ENCODE measurements at regions not wholly inside any gene's neighbourhood (a gene's known extent, or its start where the extent isn't known, plus 50 kb on each side); places are given as distances from the start of the nearest gene placed in this dataset.
"Not testable (repeated sequence)": the region's sequence is repeated elsewhere in the genome, so short reads cannot be mapped to it uniquely, and the experiment has no call there.

DNA sequence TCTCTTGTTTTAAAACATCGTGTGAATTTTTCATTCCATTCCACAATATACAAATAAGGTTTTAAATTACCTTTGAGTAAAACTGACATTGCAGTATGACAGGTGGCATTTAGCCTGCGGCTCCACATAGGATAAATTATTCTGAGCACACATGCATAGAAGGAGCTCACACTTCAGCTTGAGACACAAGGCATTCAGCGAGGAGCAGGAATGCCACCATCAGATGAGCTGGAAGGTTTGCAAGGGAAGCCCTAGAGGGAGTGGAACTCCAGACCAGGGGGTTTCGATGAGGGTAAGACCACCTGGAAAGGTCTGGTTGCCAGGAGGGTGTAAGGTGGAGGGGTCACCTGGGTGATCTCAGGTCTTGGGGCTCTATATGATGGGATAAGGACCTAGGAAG lies 259.0 kb upstream of the ADRA1B start:
- DNase-seq, result no peak

DNA sequence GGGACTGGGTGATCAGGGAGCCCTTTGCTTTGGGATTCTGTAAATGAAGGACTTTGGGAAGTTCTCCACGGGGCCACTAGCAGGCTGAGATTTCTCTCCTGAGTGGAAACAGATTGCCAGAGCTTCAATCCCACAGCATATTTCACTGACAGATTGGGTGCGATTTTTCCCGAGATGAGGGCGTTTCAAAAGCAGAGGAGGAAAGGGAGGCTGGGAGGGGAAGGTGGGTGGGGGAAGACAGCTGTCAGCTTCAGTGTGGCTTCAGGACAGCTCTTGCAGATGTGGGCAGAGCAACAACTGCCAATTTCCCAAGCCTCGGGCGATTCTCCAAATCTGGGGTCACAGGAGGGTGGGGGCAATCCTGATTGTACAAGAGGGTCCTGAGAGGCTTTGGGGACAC lies 258.5 kb upstream of the ADRA1B start:
- no peak for DNase-seq

DNA sequence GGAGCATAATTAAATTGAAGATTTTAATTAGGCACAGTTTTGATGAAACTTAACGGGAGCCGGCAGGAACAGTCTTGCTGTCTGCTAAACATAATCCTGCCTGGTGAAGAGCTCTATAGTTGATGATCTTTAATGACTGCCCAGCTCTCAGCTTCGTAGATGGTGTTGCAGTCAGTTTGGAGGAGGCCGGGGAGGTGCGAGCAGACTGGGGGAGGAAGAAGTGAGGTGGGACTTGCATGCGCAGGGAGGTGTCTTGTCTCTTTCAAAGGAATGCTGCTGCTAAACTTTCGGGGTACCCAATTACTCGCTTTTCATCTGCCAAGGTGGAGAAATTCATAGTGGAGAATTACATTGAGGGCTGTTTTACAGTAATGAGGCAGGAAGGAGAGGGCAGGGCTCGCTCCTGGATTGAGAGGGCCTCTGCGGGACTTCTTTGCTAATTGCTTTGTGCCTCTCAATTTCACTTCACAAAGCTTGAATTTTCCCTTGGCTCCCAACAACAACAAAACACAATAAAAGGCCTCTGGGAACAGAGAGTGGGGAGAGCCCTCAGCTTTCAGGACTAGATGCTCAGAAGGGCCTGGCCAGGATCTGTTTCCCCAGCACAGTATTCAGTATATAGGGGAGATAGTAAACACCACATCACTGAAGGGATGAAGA lies 257.9 kb upstream of the ADRA1B start:
- no peak for DNase-seq

DNA sequence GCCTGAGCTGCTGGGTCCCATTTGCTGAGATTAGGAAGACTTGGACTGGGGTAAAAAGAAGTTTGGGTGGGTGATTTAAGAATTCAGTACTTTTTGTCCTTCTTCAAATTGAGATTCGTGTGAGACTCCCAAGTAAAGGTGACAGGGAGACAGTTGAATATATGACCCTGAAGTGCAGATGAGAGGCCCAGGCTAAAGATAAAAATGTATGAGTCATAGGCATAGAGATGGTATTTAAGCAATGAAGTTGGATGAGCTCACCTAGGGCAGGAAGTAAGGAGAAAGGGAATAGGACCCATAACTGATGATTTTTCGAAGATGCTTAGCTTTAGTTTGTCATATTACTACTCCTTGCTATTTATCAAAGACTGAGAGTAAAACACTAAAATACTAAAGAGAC lies 255.9 kb upstream of the ADRA1B start:
- no peak for DNase-seq

DNA sequence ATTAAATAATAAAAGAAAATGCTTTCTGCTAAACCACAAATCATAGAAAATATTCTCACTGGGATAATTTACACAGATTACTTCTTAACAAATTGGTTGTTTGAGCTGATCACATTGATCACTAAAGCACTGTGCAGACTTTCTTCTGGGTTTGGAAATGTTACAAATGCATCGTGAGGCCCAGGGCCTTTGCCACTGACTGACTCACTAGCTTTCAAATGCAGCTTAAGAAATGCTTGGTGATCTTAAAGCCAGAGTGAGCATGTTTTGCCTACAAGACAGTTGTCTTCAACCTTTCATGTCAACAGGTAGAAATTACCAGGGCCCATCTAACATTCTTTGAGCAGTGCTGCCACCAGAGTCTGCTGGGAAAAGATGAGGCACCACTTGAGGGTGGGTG lies 252.3 kb upstream of the ADRA1B start:
- DNase-seq, result no peak

DNA sequence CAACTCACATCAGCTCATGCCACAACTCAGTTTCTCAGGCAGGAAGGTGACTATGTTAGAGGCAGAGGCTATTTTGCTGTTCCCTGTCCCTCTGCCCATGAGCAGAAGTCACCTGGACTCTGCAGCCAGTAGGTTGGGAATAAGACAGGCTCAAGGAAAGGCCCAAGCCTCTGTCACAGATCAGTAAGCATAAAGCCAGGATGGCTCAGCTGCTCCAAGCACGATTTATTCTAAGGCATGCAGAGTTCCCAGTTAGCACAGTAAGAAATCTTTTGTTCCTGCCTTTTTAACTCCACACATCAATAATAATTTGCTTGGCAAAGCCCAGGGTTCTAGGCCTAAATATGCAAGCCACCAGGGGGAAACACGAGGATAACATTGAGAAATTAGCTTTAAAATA lies 249.0 kb upstream of the ADRA1B start:
- no peak for DNase-seq

DNA sequence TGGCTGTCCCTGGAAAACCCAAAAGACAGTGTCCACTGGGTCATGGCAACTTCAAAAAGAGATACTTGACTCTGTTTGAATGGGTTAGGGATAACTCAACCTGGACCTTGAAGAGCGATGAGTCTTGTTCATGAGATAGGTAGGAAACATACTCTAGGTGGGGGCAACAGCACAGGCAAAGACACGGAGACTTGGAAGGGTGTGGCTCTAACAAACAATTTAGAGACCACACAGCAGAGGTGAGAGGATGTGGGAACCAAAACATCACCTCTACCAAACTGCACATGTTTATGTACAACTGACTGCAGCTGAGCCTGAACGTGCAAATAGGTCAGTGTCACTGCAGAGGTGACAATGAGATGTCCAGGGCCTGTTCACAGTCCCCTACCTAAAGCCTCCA lies 247.7 kb upstream of the ADRA1B start:
- DNase-seq, result no peak

DNA sequence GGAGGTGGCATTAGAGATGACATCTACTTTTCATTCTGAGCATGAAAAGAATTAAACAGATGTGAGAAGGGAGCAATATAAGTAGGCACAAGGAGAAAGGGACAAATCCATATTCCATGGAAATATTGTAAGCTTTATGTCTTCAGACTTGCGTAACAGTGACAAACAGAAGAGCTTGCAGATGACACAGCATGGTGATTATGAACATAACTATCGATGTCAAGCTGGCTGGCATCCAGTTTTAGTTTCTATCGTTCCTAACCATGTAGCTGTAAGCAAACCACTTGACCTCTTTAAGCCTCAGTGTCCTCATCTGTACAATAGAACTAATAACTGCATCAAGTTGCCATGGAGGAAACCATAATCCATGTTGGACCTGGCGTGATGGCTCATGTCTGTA lies 246.7 kb upstream of the ADRA1B start:
- DNase-seq, result no peak

DNA sequence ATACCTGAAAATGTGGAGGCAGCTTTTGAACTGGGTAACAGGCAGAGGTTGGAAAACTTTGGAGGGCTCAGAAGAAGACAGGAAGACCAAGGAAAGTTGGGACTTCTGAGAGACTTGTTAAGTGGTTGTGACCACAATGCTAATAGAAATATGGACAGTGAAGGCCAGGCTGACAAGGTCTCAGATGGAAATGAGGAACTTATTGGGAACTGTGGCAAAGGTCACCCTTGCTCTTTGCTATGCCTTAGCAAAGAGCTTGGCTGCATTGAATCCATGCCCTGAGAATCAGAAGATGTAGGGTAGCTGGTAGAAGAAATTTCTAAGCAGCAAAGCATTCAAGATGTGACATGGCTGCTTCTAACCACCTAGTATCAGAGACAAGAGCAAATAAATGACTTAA lies 244.4 kb upstream of the ADRA1B start:
- no peak for DNase-seq

DNA sequence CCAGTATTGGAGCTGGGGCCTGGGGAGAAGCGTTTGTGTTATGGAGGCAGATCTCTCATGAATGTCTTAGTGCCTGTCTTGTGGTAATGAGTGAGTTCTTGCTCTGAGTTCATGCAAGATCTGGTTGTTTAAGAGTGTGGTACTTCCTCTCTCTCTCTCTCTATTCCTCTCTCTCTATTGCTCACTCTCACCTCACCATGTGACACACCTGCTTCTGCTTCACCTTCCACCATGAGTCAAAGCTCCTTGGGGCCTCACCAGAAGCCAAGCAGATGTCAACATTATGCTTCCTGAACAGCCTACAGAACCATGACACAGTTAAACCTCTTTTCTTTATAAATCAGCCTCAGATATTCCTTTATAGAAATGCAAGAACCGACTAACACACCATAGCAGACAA lies 242.7 kb upstream of the ADRA1B start:
- no peak for DNase-seq

DNA sequence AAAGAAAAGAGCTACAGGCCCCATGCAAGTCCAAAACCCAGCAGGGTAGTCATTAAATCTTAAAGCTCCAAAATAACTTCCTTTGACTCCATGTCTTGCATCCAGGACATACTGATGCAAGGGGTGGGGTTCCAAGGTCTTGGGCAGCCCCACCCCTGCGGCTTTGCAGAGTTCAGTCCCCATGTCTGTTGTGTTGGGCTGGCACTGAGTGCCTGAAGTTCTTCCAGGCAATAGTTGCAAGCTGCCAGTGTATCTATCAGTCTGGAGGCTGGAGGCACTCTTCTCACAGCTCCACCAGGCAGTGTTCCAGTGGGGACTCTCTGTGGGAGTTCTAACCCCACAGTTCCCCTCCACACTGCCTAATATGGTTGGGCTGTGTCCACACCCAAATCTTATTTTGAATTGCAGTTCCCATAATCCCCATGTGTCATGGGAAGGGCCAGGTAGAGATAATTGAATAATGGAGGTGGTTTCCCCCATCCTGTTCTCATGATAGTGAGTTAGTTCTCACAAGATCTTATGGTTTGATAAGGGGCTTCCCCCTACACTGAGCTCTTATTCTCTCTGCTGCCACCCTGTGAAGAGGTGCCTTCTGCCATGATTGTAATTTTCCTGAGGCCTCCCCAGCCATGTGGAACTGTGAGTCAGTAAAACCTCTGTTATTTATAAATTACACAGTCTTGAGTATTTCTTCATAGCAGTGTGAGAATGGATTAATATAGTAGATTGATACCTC lies 237.5 kb upstream of the ADRA1B start:
- no peak for DNase-seq

DNA sequence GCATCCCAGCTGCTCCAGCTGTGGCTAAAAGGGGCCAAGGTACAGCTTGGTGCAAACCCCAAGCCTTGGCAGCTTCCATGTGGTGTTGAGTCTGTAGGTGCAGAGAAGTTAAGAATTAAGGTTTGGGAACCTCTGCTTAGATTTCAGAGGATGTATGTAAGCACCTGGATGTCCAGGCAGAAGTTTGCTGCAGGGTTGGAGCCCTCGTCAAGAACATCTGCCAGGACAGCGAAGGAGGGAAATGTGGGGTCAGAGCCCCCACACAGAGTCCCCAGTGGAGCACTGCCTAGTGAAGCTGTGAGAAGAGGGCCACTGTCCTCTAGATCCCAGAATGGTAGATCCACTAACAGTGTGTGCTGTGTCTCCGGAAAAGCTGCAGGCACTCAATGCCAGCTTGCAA lies 236.2 kb upstream of the ADRA1B start:
- no peak for DNase-seq

DNA sequence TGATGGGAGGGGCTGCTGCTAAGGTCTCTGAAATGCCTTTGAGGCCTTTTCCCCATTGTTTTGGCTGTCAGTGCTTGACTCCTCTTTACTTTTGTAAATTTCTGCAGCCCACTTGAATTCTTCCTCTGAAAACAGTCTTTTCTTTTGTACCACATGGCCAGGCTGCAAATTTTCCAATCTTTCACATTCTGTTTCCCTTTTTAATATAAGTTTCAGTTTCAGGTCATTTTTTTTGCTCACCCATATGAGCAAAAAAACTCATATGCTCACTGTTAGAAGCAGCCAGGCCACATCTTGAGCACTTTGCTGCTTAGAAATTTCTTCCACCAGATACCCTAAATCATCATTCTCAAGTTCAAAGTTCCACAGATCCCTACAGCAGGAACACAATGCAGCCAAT lies 234.6 kb upstream of the ADRA1B start:
- no peak for DNase-seq

DNA sequence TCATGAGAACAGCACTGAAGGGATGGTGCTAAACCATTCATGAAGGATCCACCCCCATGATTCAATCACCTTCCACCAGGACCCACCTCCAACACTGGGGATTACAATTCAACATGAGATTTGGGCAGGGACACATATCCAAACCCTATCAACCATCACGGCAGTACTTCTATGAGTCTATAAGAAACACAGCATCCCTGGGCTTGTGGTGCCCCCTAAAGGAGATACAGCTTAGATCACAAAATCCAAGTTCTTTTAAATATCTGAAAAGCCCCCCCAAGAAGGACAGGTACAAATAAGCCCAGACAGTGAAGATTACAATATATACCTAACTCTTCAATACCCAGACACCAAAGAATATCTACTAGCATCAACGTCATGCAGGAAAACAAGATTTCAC lies 233.7 kb upstream of the ADRA1B start:
- no peak for DNase-seq

DNA sequence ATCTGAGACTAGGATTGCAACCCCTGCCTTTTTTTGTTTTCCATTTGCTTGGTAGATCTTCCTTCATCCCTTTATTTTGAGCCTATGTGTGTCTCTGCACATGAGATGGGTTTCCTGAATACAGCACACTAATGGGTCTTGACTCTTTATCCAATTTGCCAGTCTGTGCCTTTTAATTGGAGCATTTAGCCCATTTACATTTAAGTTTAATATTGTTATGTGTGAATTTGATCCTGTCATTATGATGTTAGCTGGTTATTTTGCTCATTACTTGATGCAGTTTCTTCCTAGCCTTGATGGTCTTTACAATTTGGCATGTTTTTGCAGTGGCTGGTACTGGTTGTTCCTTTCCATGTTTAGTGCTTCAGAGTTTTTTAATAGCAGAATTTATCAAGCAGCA lies 228.4 kb upstream of the ADRA1B start:
- not testable (repeated sequence) for DNase-seq

DNA sequence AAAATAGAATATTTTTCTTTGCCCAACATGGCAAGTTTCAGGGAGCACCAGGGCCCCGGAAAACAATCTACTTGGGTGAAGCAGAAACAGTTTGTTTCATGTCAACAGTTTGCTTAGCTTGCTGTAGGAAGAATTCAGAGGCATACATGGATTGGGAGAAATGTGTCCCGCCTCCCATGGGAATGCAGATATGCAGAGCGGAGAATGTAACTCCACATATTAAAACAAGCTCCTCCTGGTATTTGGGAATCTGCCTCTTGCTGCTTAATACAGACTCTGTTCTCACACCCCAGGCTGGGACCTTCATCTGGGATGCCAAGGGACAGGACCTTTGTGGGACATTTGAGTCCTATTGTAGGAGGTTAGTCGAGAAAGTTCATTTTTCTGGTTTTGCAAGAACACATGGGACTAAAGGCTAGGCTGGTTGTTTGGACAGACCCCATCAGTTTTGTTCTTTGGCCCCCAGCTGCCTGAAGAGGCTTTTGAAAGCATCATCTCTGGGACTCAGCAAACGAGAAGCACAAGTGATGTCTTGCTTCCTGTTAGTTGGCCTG lies 220.5 kb upstream of the ADRA1B start:
- no peak for DNase-seq

DNA sequence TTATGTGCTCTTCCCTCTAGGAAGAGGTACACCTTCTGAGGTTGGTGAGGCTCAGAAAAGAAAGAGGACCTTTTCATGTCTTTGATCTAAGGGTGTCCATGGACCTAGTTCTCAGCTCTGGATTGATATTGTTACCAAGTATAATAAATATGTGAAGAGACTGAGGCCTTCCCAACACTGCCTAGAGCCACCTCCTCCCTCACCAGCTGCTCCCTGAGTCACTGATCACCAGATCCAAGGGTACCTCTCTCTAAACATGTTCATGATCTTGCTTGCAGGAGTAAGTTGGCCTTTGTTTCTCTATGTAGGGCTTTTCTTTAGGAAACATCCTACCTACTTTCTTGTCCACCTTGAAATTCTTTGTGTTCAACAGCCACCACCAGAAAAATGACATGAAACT lies 218.8 kb upstream of the ADRA1B start:
- DNase-seq, result no peak

DNA sequence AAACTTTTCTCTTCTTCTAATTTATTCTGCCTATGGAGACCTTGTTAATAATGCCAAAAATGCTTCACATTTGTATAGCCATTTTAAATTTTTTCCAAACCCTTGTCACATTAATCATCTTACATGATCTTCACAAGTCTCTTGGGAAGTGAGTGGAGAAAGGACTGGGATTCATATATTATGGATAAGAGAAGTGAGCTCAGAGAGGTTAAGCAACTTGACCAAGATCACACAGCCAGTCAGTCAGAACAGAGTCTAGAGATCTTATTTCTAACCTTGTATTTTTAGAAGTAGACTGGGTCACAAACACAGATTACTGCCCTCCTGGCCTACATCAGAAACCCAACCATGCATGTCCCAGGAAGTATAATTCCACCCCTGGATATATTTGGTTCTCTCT lies 218.0 kb upstream of the ADRA1B start:
- DNase-seq, result no peak

DNA sequence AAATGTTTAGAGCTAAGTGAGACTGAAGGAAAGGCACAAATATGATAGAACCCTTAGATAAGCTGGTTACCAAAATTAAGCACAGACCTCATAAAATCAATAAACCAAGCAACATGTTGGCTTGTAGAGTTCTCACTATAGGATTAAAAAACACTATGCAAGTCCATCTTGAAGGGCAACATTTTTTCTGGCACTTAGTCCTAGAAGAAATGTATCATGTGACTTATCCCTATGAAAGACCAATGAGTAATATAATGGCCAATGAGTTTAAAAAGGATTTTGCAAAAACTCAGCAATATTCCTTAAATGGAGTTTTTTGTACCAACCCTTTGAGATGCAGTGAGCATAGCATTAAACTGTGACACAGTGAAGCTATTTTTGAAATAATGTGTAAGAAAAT lies 216.3 kb upstream of the ADRA1B start:
- no peak for DNase-seq

DNA sequence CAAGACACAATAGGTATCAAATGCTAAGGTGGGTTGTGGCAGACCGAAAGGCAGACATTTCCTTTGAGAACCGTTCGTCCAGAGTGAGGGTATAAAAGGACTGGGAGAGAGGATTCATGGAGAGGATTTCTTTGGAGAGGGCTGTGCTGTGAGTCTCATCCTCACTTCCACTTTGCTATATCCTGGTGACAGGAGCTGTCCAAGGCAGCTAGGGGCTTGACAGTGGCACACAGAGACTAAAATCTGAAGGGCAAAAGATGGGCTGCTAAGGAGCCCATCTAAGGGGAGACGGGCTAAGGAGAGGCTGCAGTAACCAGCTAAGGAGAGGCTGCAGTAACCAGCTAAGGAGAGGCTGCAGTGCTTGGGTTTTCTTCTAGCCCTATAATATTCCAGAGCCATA lies 214.0 kb upstream of the ADRA1B start:
- DNase-seq, result no peak

DNA sequence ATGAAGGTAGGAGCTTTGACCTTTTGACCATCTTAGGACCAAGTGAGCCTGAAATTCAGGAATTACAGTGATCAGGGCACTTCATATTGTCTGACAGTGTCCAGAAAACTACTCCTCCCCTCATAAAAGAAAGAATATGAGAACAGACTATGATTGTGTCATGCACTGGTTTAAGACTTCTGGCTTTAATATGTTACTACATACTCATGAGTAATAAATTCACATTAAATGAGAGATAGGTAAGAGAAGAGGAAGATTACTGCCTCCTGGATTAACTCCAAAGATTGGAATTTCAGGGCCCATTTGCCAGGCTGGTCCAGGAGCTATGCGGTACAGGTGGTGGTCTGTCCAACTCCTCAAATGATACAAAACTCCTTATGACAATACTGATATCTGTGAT lies 213.5 kb upstream of the ADRA1B start:
- no peak for DNase-seq

DNA sequence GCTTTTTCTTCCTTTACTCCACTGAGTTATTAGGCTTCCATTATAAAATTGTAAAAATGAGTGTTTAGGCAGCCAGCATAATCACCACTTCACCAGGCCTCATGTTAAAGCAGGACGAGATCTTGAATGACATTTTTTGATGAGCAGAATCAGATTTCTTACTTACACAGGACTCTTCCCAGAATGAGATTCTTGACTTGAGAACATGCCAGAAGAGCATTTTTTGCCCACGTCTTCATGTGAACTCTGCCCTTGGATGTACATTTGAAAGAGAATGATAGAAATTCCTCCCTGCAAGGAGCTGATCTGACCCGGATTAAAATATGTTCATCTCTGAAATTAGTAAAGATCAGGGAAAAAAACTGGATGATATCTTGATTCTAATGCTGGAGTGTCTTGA lies 212.1 kb upstream of the ADRA1B start:
- DNase-seq, result no peak

DNA sequence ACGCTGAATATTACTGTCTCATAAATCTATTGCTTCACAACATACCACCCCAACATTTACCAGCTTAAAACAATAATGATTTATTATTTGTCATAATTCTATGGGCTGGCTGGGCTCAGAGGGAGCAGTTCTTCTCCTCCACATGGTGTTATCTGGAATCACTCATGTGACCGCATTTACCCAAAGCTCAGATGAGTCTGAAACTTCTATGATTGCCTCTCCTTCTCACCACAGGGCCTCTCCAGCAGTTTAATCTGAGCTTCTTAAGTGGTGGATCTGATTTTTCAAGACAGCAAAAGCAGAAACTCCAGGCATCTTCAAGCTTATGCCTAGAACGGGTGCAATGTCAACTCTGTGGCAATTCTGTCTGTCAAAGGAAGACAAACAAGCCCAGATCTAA lies 210.3 kb upstream of the ADRA1B start:
- DNase-seq, result no peak

DNA sequence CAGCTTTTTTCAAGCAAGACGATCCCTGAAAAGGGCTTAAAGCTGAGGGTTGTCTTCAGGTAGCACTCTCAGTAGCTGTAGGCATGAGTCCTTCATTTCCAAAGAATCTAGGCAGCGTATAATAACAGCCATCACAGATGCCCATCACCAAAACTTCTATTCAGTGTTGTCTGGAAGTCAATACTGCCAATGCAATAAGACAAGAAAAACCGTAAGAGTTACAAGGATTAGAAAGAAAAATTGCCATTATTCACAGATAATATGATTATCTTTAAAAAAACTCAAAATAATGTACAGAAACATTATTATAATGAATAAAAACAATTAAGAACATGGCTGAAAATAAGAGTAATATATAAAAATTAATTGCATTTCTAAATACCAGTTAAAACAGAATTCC lies 208.2 kb upstream of the ADRA1B start:
- no peak for DNase-seq

DNA sequence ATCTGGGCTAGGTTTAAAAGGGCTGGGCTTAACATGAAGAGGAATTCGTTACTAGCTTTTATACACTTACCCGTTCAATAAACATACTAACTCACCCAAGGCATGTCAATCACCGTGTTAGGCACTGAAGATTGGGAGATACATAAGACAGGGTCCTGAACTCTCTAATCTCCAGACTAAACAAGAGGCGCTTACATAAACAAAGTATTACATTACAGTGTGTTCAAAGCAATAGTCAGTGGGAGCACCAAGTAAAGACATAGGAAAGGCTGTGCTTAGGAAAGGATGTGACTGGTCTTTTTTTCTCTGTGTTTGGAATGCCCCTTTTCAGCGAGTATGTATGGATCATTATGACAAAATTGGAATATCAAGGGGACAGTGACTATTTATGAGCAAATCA lies 203.6 kb upstream of the ADRA1B start:
- no peak for DNase-seq

Measured in KG1 (cell line).